SK-N-SH treated with all-trans-retinoic acid at 6 μM for 48 hours (cell line): ENCODE measurements at regions not wholly inside any gene's neighbourhood (a gene's known extent, or its start where the extent isn't known, plus 50 kb on each side); places are given as distances from the start of the nearest gene placed in this dataset.
A peak's percentile ranks its signal among the peaks of the same experiment; 100 is the strongest.

Experiments used
- ATAC-seq: fragments of 200-7000 bp; cut with Tn5 transposase; 3 replicates; pipeline ENCODE4 v1.9.1; 2020; ENCODE audit warnings: mild to moderate bottlenecking, moderate library complexity
- ARNTL ChIP-seq: fragments of 450-650 bp; formaldehyde crosslinking; IDR thresholded peaks from 2 replicates; pipeline ENCODE4 v1.5.0; 2020; ENCODE audit warnings: low read depth, mild to moderate bottlenecking, moderate library complexity, borderline replicate concordance
- BACH2 ChIP-seq: fragments of 250-450 bp; sonication (Bioruptor Pico); IDR thresholded peaks from 2 replicates; pipeline ENCODE4 v1.9.0; 2021; ENCODE audit warnings: mild to moderate bottlenecking, borderline replicate concordance
- CREB5 ChIP-seq: fragments of 250-450 bp; sonication (Bioruptor Pico); IDR thresholded peaks from 2 replicates; pipeline ENCODE4 v1.5.1; 2020; ENCODE audit warnings: low read depth, mild to moderate bottlenecking, moderate library complexity
- CSDC2 ChIP-seq: fragments of 250-450 bp; sonication (Bioruptor Pico); IDR thresholded peaks from 2 replicates; pipeline ENCODE4 v1.5.0; 2020; ENCODE audit warnings: mild to moderate bottlenecking, moderate library complexity
- CSRNP3 ChIP-seq: fragments of 250-450 bp; sonication (Bioruptor Pico); IDR thresholded peaks from 2 replicates; pipeline ENCODE4 v1.5.1; 2021; ENCODE audit warnings: mild to moderate bottlenecking, moderate library complexity
- ESRRG ChIP-seq: fragments of 250-450 bp; sonication (Bioruptor Pico); IDR thresholded peaks from 2 replicates; pipeline ENCODE4 v1.6.1; 2021; ENCODE audit warnings: mild to moderate bottlenecking
- GLIS3 ChIP-seq: fragments of 250-450 bp; sonication (Bioruptor Pico); IDR thresholded peaks from 2 replicates; pipeline ENCODE4 v1.5.0; 2020; ENCODE audit warnings: mild to moderate bottlenecking, moderate library complexity
- ISL1 ChIP-seq: fragments of 250-450 bp; sonication (Bioruptor Pico); IDR thresholded peaks from 2 replicates; pipeline ENCODE4 v2.1.2; 2022; ENCODE audit warnings: mild to moderate bottlenecking, moderate library complexity
- OSR1 ChIP-seq: fragments of 250-450 bp; sonication (Bioruptor Pico); IDR thresholded peaks from 2 replicates; pipeline ENCODE4 v1.8.0; 2022; ENCODE audit warnings: moderate library complexity, mild to moderate bottlenecking, inconsistent platforms
- POU6F1 ChIP-seq: fragments of 250-450 bp; sonication (Bioruptor Pico); IDR thresholded peaks from 2 replicates; pipeline ENCODE4 v1.8.0; 2021; ENCODE audit warnings: low read depth, mild to moderate bottlenecking, moderate library complexity, borderline replicate concordance
- PPARA ChIP-seq: fragments of 250-450 bp; sonication (Bioruptor Pico); IDR thresholded peaks from 2 replicates; pipeline ENCODE4 v1.5.0; 2020; ENCODE audit warnings: mild to moderate bottlenecking, borderline replicate concordance
- RARB ChIP-seq: fragments of 250-450 bp; sonication (Bioruptor Pico); IDR thresholded peaks from 2 replicates; pipeline ENCODE4 v1.8.0; 2021; ENCODE audit warnings: mild to moderate bottlenecking, moderate library complexity
- TCF4 ChIP-seq: fragments of 250-450 bp; sonication (Bioruptor Pico); IDR thresholded peaks from 2 replicates; pipeline ENCODE4 v1.8.0; 2021; ENCODE audit warnings: mild to moderate bottlenecking, moderate library complexity, borderline replicate concordance
- TOX ChIP-seq: fragments of 250-450 bp; sonication (Bioruptor Pico); IDR thresholded peaks from 2 replicates; pipeline ENCODE4 v1.8.0; 2021; ENCODE audit warnings: mild to moderate bottlenecking, moderate library complexity, borderline replicate concordance
- TSHZ2 ChIP-seq: fragments of 250-450 bp; sonication (Bioruptor Pico); IDR thresholded peaks from 2 replicates; pipeline ENCODE4 v1.5.0; 2020; ENCODE audit warnings: mild to moderate bottlenecking, moderate library complexity
- ZC3H10 ChIP-seq: fragments of 250-450 bp; sonication (Bioruptor Pico); IDR thresholded peaks from 2 replicates; pipeline ENCODE4 v1.5.1; 2021; ENCODE audit warnings: mild to moderate bottlenecking, moderate library complexity
- ZFP3 ChIP-seq: fragments of 250-450 bp; sonication (Bioruptor Pico); IDR thresholded peaks from 2 replicates; pipeline ENCODE4 v1.5.0; 2020; ENCODE audit warnings: mild to moderate bottlenecking, moderate library complexity
- ZFP30 ChIP-seq: fragments of 450-650 bp; formaldehyde crosslinking; IDR thresholded peaks from 2 replicates; pipeline ENCODE4 v1.5.0; 2022; ENCODE audit warnings: mild to moderate bottlenecking, moderate library complexity
- ZNF70 ChIP-seq: fragments of 450-650 bp; formaldehyde crosslinking; IDR thresholded peaks from 2 replicates; pipeline ENCODE4 v1.5.0; 2020; ENCODE audit warnings: mild to moderate bottlenecking, moderate library complexity
- ZNF8 ChIP-seq: fragments of 450-650 bp; formaldehyde crosslinking; IDR thresholded peaks from 2 replicates; pipeline ENCODE4 v1.5.0; 2020; ENCODE audit warnings: mild to moderate bottlenecking, moderate library complexity

- ATAC-seq, result no peak
- no peak for TF ChIP-seq CSDC2
- no peak for TF ChIP-seq POU6F1
- TF ChIP-seq ARNTL (CRISPR knock-in tag), result no peak
- no peak for TF ChIP-seq CSRNP3 (CRISPR knock-in tag)
- no peak for TF ChIP-seq ISL1
- TF ChIP-seq ESRRG, result no peak
Observed at GRCh38 chr12:47311010-47311409, 231.3 kb upstream of the AMIGO2 start.

GRCh38 chr12:47308672-47309071, 228.9 kb upstream of the AMIGO2 start:
- ATAC-seq, result no peak
- TF ChIP-seq OSR1 (CRISPR knock-in tag) (no peak), ZC3H10 (no peak), GLIS3 (CRISPR knock-in tag) (no peak), ISL1 (no peak), CSRNP3 (CRISPR knock-in tag) (no peak), BACH2 (CRISPR knock-in tag) (no peak), ZFP3 (CRISPR knock-in tag) (no peak), ESRRG (no peak), CREB5 (CRISPR knock-in tag) (no peak), ZNF8 (CRISPR knock-in tag) (no peak), RARB (CRISPR knock-in tag) (no peak), TSHZ2 (CRISPR knock-in tag) (no peak), PPARA (CRISPR knock-in tag) (no peak), ZNF70 (no peak), POU6F1 (no peak), ZFP30 (CRISPR knock-in tag) (no peak), TCF4 (no peak), TOX (CRISPR knock-in tag) (no peak)

GRCh38 chr12:47307680-47308399, 228.1 kb upstream of the AMIGO2 start:
- ATAC-seq, result peak; percentile 98
- TF ChIP-seq CSDC2, result no peak
- no peak for TF ChIP-seq ZC3H10
- TF ChIP-seq ZNF8 (CRISPR knock-in tag), result no peak
- TF ChIP-seq ZNF70, result no peak
- no peak for TF ChIP-seq TSHZ2 (CRISPR knock-in tag)
- TF ChIP-seq CREB5 (CRISPR knock-in tag), result no peak
- TF ChIP-seq ESRRG, result no peak
- TF ChIP-seq PPARA (CRISPR knock-in tag), result no peak
- TF ChIP-seq CSRNP3 (CRISPR knock-in tag), result no peak
- no peak for TF ChIP-seq ZFP3 (CRISPR knock-in tag)
- TF ChIP-seq TCF4, result no peak
